Esophagus (tissue), 2 donors: ENCODE measurements at regions not wholly inside any gene's neighbourhood (a gene's known extent, or its start where the extent isn't known, plus 50 kb on each side); places are given as distances from the start of the nearest gene placed in this dataset.
"Not testable (repeated sequence)": the region's sequence is repeated elsewhere in the genome, so short reads cannot be mapped to it uniquely, and the experiment has no call there.

Experiments used
- H3K27ac ChIP-seq, 2 donors: one replicate each; pipeline ENCODE4 v1.5.1; 2013; ENCODE audit warnings: low read depth in 2 of 2, mild to moderate bottlenecking in 2 of 2, inconsistent platforms in 1 of 2, low read length in 1 of 2, moderate library complexity in 1 of 2
- H3K27me3 ChIP-seq, 2 donors: one replicate each; pipeline ENCODE4 v1.6.1; 2013; ENCODE audit warnings: low read length in 2 of 2, control low read depth in 1 of 2, mild to moderate bottlenecking in 1 of 2; ENCODE audit not compliant: insufficient read depth in 2 of 2, control insufficient read depth in 1 of 2
- H3K36me3 ChIP-seq, 2 donors: one replicate each; pipeline ENCODE4 v1.6.1; 2013; ENCODE audit warnings: low read length in 1 of 2; ENCODE audit not compliant: control insufficient read depth in 2 of 2, insufficient read depth in 2 of 2
- H3K4me1 ChIP-seq, 2 donors: one replicate each; pipeline ENCODE4 v1.6.1; 2013; ENCODE audit warnings: low read length in 1 of 2; ENCODE audit not compliant: control insufficient read depth in 2 of 2, insufficient read depth in 2 of 2
- H3K4me3 ChIP-seq, 2 donors: one replicate each; pipeline ENCODE4 v1.5.1; 2013; ENCODE audit warnings: low read length in 2 of 2, mild to moderate bottlenecking in 2 of 2, low read depth in 1 of 2, moderate library complexity in 1 of 2
- H3K9me3 ChIP-seq, 2 donors: one replicate each; pipeline ENCODE4 v1.6.1; 2013; ENCODE audit warnings: mild to moderate bottlenecking in 2 of 2, low read depth in 1 of 2, low read length in 1 of 2, moderate library complexity in 1 of 2; ENCODE audit not compliant: control insufficient read depth in 2 of 2, insufficient read depth in 1 of 2
- WGBS, 2 donors: extraction: QIAGEN DNeasy Blood & Tissue Kit; methylation state at CpG; one replicate each; pipeline ENCODE4 v1.1.7; 2013; 5-methylcytosine and 5-hydroxymethylcytosine counted together
- donor health status: healthy with polysubstance abuse.
- donor health status: Bipolar disorder and iron deficiency.

- H3K27ac ChIP-seq, H3K4me1 ChIP-seq, H3K9me3 ChIP-seq, H3K27me3 ChIP-seq, H3K36me3 ChIP-seq, H3K4me3 ChIP-seq: not testable (repeated sequence)
- WGBS, 2 donors = 79 to 85% methylated on average over 8 of the region's 8 CpGs
Measured at GRCh38 chr6:19247181-19247580, 590.0 kb upstream of the ID4 start.

GRCh38 chr6:19256123-19256522, 581.0 kb upstream of the ID4 start:
- not testable (repeated sequence) for H3K4me3 ChIP-seq, H3K36me3 ChIP-seq, H3K4me1 ChIP-seq, H3K9me3 ChIP-seq, H3K27me3 ChIP-seq, H3K27ac ChIP-seq
- WGBS, 2 donors = 75 to 87% methylated on average over 2 of the region's 2 CpGs

- Histone ChIP-seq H3K27me3 (no peaks in the 10 kb centered on the region), H3K27ac (no peak overlapping the region), H3K36me3 (no peaks in the 10 kb centered on the region), H3K9me3 (no peaks in the 10 kb centered on the region), H3K4me1 (no peaks in the 10 kb centered on the region), H3K4me3 (no peak overlapping the region)
- 81 to 93% methylated on average over 1 of the region's 1 CpG for WGBS, 2 donors
Measured at GRCh38 chr6:19261642-19262041, 575.5 kb upstream of the ID4 start.

- H3K9me3 ChIP-seq = peaks cover 0 to 4% of the 10 kb centered on the region in 2 donors
- H3K36me3 ChIP-seq = no peaks in the 10 kb centered on the region
- WGBS, 2 donors = 64 to 75% methylated on average over 2 of the region's 2 CpGs
- H3K4me1 ChIP-seq = no peaks in the 10 kb centered on the region
- no peak overlapping the region for H3K4me3 ChIP-seq
- H3K27ac ChIP-seq = no peak overlapping the region
- H3K27me3 ChIP-seq = no peaks in the 10 kb centered on the region
Measured at GRCh38 chr6:19268117-19268516, 569.1 kb upstream of the ID4 start.

GRCh38 chr6:19268718-19269117, 568.5 kb upstream of the ID4 start:
- Histone ChIP-seq H3K36me3 (no peaks in the 10 kb centered on the region), H3K27ac (no peak overlapping the region), H3K9me3 (peaks cover 0 to 4% of the 10 kb centered on the region in 2 donors), H3K4me3 (no peak overlapping the region), H3K4me1 (no peaks in the 10 kb centered on the region), H3K27me3 (no peaks in the 10 kb centered on the region)

GRCh38 chr6:19269341-19269898, 567.8 kb upstream of the ID4 start:
- Histone ChIP-seq H3K4me3 (no peak overlapping the region), H3K27me3 (no peaks in the 10 kb centered on the region), H3K36me3 (no peaks in the 10 kb centered on the region), H3K4me1 (no peaks in the 10 kb centered on the region), H3K9me3 (peaks cover 0 to 4% of the 10 kb centered on the region in 2 donors), H3K27ac (no peak overlapping the region)
- 56 to 59% methylated on average over 5 of the region's 5 CpGs for WGBS, 2 donors

GRCh38 chr6:19270616-19271015, 566.6 kb upstream of the ID4 start:
- Histone ChIP-seq H3K27me3 (no peaks in the 10 kb centered on the region), H3K27ac (no peak overlapping the region), H3K9me3 (peaks cover 0 to 4% of the 10 kb centered on the region in 2 donors), H3K4me1 (no peaks in the 10 kb centered on the region), H3K36me3 (no peaks in the 10 kb centered on the region), H3K4me3 (no peak overlapping the region)
- WGBS, 2 donors = 88 to 92% methylated on average over 14 to 15 of the region's 15 CpGs

GRCh38 chr6:19279273-19279684, 557.9 kb upstream of the ID4 start:
- peaks cover 0 to 2% of the 10 kb centered on the region in 2 donors for H3K9me3 ChIP-seq
- no peaks in the 10 kb centered on the region for H3K36me3 ChIP-seq
- H3K27me3 ChIP-seq = no peaks in the 10 kb centered on the region
- peak overlapping the region in 1 of 2 donors; percentile 12 for H3K4me3 ChIP-seq
- H3K4me1 ChIP-seq = no peaks in the 10 kb centered on the region
- whole genome bisulfite sequencing, 2 donors = 26 to 32% methylated on average over 2 of the region's 2 CpGs
- no peak overlapping the region for H3K27ac ChIP-seq

- no peaks in the 10 kb centered on the region for H3K9me3 ChIP-seq
- no peaks in the 10 kb centered on the region for H3K27me3 ChIP-seq
- no peak overlapping the region for H3K4me3 ChIP-seq
- no peaks in the 10 kb centered on the region for H3K4me1 ChIP-seq
- H3K36me3 ChIP-seq = no peaks in the 10 kb centered on the region
- WGBS, 2 donors = 76 to 93% methylated on average over 1 of the region's 1 CpG
- H3K27ac ChIP-seq = no peak overlapping the region
Measured at GRCh38 chr6:19287928-19288327, 549.2 kb upstream of the ID4 start.

GRCh38 chr6:19289457-19289856, 547.7 kb upstream of the ID4 start:
- Histone ChIP-seq H3K4me1 (no peaks in the 10 kb centered on the region), H3K36me3 (no peaks in the 10 kb centered on the region), H3K27me3 (no peaks in the 10 kb centered on the region), H3K27ac (no peak overlapping the region), H3K9me3 (no peaks in the 10 kb centered on the region), H3K4me3 (no peak overlapping the region)
